WTC11 (cell line): ENCODE measurements at regions not wholly inside any gene's neighbourhood (a gene's known extent, or its start where the extent isn't known, plus 50 kb on each side); places are given as distances from the start of the nearest gene placed in this dataset.

Experiments used
- ATAC-seq: fragments of 200-7000 bp; cut with Tn5 transposase; 2 replicates; pipeline ENCODE4 v1.10.0; 2021; ENCODE audit warnings: mild to moderate bottlenecking, moderate library complexity
- CTCF ChIA-PET: fragments of 300-600 bp; sonication (Branson Sonifier 250); formaldehyde crosslinking; loops from one replicate; lab custom pipeline; 2021; ENCODE audit warnings: antibody characterized with exemption; lab: Charles Lee
- POLR2A ChIA-PET: fragments of 350-600 bp; sonication (Branson Sonifier 250); formaldehyde crosslinking; loops from one replicate; lab custom pipeline; 2021; ENCODE audit warnings: antibody characterized with exemption; lab: Charles Lee
- DNase-seq: peaks from one replicate; pipeline ENCODE4 v3.0.0; 2021; ENCODE audit warnings: low spot score
- H3K27ac Mint-ChIP-seq: 2 replicates; pipeline ENCODE4 v1.8.0; 2021; ENCODE audit warnings: mixed read lengths
- H3K27me3 Mint-ChIP-seq: 2 replicates; pipeline ENCODE4 v1.8.0; 2021; ENCODE audit warnings: low read depth, mild to moderate bottlenecking, moderate library complexity, mixed read lengths
- H3K36me3 Mint-ChIP-seq: 2 replicates; pipeline ENCODE4 v1.8.0; 2021; ENCODE audit warnings: mixed read lengths
- H3K4me1 Mint-ChIP-seq: 2 replicates; pipeline ENCODE4 v1.8.0; 2022; ENCODE audit warnings: mixed read lengths
- H3K4me3 Mint-ChIP-seq: 2 replicates; pipeline ENCODE4 v1.8.0; 2021; ENCODE audit warnings: mild to moderate bottlenecking, moderate library complexity, mixed read lengths
- H3K9me3 Mint-ChIP-seq: 2 replicates; pipeline ENCODE4 v1.8.0; 2021; ENCODE audit warnings: mixed read lengths
- ATF1 ChIP-seq: sonication (generic); formaldehyde crosslinking; IDR thresholded peaks from 2 replicates; pipeline ENCODE4 v1.8.1; 2023; ENCODE audit warnings: mild to moderate bottlenecking, moderate library complexity, missing genetic modification reagents
- ESRRA ChIP-seq: sonication (generic); formaldehyde crosslinking; IDR thresholded peaks from 2 replicates; pipeline ENCODE4 v1.8.1; 2022; ENCODE audit warnings: mild to moderate bottlenecking, missing genetic modification reagents, borderline replicate concordance
- GABPB1 ChIP-seq: sonication (generic); formaldehyde crosslinking; IDR thresholded peaks from 2 replicates; pipeline ENCODE4 v1.8.1; 2023; ENCODE audit warnings: mild to moderate bottlenecking, missing genetic modification reagents
- GRHL2 ChIP-seq: fragments of 250-450 bp; sonication (Bioruptor Pico); IDR thresholded peaks from 2 replicates; pipeline ENCODE4 v1.8.0; 2022; ENCODE audit warnings: mild to moderate bottlenecking, moderate library complexity; ENCODE audit not compliant: insufficient replicate concordance, severe bottlenecking
- IRF2 ChIP-seq: sonication (generic); formaldehyde crosslinking; IDR thresholded peaks from 2 replicates; pipeline ENCODE4 v1.8.0; 2022; ENCODE audit warnings: low read depth, missing genetic modification reagents, borderline replicate concordance
- JAZF1 ChIP-seq: fragments of 250-450 bp; sonication (Bioruptor Pico); IDR thresholded peaks from 2 replicates; pipeline ENCODE4 v1.9.0; 2021; ENCODE audit warnings: moderate library complexity, mild to moderate bottlenecking, inconsistent platforms
- JUN ChIP-seq: sonication (generic); formaldehyde crosslinking; IDR thresholded peaks from 2 replicates; pipeline ENCODE4 v1.8.0; 2023; ENCODE audit warnings: mild to moderate bottlenecking, missing genetic modification reagents
- NFE2L1 ChIP-seq: sonication (generic); formaldehyde crosslinking; IDR thresholded peaks from 2 replicates; pipeline ENCODE4 v1.8.1; 2023; ENCODE audit warnings: missing genetic modification reagents
- NR3C1 ChIP-seq: sonication (generic); formaldehyde crosslinking; conservative IDR thresholded peaks from 2 replicates; pipeline ENCODE4 v1.8.1; 2023; ENCODE audit warnings: low read depth, mild to moderate bottlenecking, missing genetic modification reagents
- TEAD4 ChIP-seq: sonication (generic); formaldehyde crosslinking; IDR thresholded peaks from 2 replicates; pipeline ENCODE4 v1.8.0; 2022; ENCODE audit warnings: mild to moderate bottlenecking, missing genetic modification reagents
- ZBTB21 ChIP-seq: sonication (generic); formaldehyde crosslinking; IDR thresholded peaks from 2 replicates; pipeline ENCODE4 v1.8.1; 2023; ENCODE audit warnings: mild to moderate bottlenecking, missing genetic modification reagents, borderline replicate concordance
- TF ChIP-seq, protein P1 (sequence below): sonication (generic); formaldehyde crosslinking; conservative IDR thresholded peaks from 2 replicates; pipeline ENCODE4 v1.8.1; 2022; ENCODE audit warnings: mild to moderate bottlenecking, missing genetic modification reagents
- TF ChIP-seq, protein P2 (sequence below): fragments of 250-450 bp; sonication (Bioruptor Pico); IDR thresholded peaks from 2 replicates; pipeline ENCODE4 v1.9.0; 2021; ENCODE audit warnings: moderate library complexity, mild to moderate bottlenecking, inconsistent platforms, borderline replicate concordance
- TF ChIP-seq, protein P3 (sequence below): fragments of 250-450 bp; sonication (Bioruptor Pico); IDR thresholded peaks from 2 replicates; pipeline ENCODE4 v1.9.0; 2021; ENCODE audit warnings: mild to moderate bottlenecking, borderline replicate concordance
- TF ChIP-seq, protein P4 (sequence below): sonication (generic); formaldehyde crosslinking; IDR thresholded peaks from 2 replicates; pipeline ENCODE4 v1.8.1; 2023; ENCODE audit warnings: mild to moderate bottlenecking, missing genetic modification reagents
- TF ChIP-seq, protein P5 (sequence below): sonication (generic); formaldehyde crosslinking; IDR thresholded peaks from 2 replicates; pipeline ENCODE4 v1.8.1; 2023; ENCODE audit warnings: mild to moderate bottlenecking, missing genetic modification reagents, moderate library complexity
- TF ChIP-seq, protein P6 (sequence below): fragments of 250-450 bp; sonication (Bioruptor Pico); IDR thresholded peaks from 2 replicates; pipeline ENCODE4 v1.8.0; 2021; ENCODE audit warnings: mild to moderate bottlenecking
- TF ChIP-seq, protein P7 (sequence below): sonication (generic); formaldehyde crosslinking; IDR thresholded peaks from 2 replicates; pipeline ENCODE4 v1.8.1; 2023; ENCODE audit warnings: mild to moderate bottlenecking, missing genetic modification reagents, borderline replicate concordance

DNA sequence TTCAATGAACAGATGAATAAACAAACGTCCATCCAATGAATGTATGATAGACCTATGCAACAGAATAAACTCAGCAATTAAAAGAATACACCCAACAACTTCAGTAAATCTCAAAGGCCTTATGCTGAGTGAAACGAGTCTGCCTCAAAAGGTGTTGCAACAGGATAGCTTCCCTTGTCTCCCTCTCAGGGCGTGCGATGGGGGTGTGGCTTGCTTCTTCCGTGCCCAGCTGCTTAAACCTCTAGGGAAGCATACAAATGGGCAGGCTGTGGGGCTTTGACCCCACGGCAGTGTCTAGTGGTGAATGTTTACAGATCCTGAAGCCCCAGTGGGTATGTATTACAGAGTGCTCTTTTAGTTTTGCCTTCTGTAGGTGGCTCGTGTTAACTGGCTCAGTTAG is 87.0 kb upstream of the CCL21 start (continued):
- TF ChIP-seq ESRRA (CRISPR knock-in tag) (no peak), IRF2 (CRISPR knock-in tag) (no peak), NFE2L1 (CRISPR knock-in tag) (no peak)
- TF ChIP-seq, protein P1, sequence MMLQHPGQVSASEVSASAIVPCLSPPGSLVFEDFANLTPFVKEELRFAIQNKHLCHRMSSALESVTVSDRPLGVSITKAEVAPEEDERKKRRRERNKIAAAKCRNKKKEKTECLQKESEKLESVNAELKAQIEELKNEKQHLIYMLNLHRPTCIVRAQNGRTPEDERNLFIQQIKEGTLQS (CRISPR knock-in tag), result no peak

DNA sequence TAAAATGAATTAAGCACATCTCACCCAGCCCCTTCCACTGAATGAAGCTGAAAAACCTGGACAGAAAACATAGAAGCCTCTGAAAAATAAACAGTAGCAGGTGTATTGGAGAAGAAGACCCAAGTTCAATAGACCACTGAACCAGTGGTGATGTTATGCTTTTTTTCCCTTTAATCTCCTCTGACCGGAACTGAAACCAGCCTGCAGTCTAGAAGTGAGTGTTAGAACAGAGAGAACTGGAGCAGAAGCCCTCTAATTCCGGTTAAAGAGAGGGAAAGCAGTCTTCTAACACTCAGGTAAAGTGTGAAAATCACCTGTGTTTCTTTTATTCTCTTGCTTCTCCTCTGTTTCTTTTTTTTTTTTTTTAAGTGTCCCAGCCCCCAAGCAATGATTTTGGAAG is 83.5 kb upstream of the CCL21 start:
- H3K36me3 Mint-ChIP-seq, result no peaks in the 10 kb centered on the region
- POLR2A ChIA-PET, result no interaction called here
- ATAC-seq (no peak), DNase-seq (no peak)
- peaks cover 9% of the 10 kb centered on the region for H3K27me3 Mint-ChIP-seq
- no peaks in the 10 kb centered on the region for H3K9me3 Mint-ChIP-seq
- H3K4me1 Mint-ChIP-seq, result peaks cover 14% of the 10 kb centered on the region
- CTCF ChIA-PET, result interaction anchor here (1.0 kb wide), 1 partner anchor 33 kb away, joined by 7 read pairs; no protein-coding TSS in a partner anchor
- H3K27ac Mint-ChIP-seq, result no peak overlapping the region
- no peak overlapping the region for H3K4me3 Mint-ChIP-seq
- TF ChIP-seq GABPB1 (CRISPR knock-in tag) (no peak), ATF1 (CRISPR knock-in tag) (no peak), JUN (CRISPR knock-in tag) (no peak), ESRRA (CRISPR knock-in tag) (no peak), ZBTB21 (CRISPR knock-in tag) (no peak), GRHL2 (CRISPR knock-in tag) (no peak), NR3C1 (CRISPR knock-in tag) (no peak), JAZF1 (CRISPR knock-in tag) (no peak)
- TF ChIP-seq, protein P2, sequence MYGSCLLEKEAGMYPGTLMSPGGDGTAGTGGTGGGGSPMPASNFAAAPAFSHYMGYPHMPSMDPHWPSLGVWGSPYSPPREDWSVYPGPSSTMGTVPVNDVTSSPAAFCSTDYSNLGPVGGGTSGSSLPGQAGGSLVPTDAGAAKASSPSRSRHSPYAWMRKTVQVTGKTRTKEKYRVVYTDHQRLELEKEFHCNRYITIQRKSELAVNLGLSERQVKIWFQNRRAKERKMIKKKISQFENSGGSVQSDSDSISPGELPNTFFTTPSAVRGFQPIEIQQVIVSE (CRISPR knock-in tag), result no peak
- TF ChIP-seq, protein P3, sequence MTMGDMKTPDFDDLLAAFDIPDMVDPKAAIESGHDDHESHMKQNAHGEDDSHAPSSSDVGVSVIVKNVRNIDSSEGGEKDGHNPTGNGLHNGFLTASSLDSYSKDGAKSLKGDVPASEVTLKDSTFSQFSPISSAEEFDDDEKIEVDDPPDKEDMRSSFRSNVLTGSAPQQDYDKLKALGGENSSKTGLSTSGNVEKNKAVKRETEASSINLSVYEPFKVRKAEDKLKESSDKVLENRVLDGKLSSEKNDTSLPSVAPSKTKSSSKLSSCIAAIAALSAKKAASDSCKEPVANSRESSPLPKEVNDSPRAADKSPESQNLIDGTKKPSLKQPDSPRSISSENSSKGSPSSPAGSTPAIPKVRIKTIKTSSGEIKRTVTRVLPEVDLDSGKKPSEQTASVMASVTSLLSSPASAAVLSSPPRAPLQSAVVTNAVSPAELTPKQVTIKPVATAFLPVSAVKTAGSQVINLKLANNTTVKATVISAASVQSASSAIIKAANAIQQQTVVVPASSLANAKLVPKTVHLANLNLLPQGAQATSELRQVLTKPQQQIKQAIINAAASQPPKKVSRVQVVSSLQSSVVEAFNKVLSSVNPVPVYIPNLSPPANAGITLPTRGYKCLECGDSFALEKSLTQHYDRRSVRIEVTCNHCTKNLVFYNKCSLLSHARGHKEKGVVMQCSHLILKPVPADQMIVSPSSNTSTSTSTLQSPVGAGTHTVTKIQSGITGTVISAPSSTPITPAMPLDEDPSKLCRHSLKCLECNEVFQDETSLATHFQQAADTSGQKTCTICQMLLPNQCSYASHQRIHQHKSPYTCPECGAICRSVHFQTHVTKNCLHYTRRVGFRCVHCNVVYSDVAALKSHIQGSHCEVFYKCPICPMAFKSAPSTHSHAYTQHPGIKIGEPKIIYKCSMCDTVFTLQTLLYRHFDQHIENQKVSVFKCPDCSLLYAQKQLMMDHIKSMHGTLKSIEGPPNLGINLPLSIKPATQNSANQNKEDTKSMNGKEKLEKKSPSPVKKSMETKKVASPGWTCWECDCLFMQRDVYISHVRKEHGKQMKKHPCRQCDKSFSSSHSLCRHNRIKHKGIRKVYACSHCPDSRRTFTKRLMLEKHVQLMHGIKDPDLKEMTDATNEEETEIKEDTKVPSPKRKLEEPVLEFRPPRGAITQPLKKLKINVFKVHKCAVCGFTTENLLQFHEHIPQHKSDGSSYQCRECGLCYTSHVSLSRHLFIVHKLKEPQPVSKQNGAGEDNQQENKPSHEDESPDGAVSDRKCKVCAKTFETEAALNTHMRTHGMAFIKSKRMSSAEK (CRISPR knock-in tag), result no peak
- TF ChIP-seq, protein P4, sequence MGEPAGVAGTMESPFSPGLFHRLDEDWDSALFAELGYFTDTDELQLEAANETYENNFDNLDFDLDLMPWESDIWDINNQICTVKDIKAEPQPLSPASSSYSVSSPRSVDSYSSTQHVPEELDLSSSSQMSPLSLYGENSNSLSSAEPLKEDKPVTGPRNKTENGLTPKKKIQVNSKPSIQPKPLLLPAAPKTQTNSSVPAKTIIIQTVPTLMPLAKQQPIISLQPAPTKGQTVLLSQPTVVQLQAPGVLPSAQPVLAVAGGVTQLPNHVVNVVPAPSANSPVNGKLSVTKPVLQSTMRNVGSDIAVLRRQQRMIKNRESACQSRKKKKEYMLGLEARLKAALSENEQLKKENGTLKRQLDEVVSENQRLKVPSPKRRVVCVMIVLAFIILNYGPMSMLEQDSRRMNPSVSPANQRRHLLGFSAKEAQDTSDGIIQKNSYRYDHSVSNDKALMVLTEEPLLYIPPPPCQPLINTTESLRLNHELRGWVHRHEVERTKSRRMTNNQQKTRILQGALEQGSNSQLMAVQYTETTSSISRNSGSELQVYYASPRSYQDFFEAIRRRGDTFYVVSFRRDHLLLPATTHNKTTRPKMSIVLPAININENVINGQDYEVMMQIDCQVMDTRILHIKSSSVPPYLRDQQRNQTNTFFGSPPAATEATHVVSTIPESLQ (CRISPR knock-in tag), result no peak
- TF ChIP-seq, protein P5, sequence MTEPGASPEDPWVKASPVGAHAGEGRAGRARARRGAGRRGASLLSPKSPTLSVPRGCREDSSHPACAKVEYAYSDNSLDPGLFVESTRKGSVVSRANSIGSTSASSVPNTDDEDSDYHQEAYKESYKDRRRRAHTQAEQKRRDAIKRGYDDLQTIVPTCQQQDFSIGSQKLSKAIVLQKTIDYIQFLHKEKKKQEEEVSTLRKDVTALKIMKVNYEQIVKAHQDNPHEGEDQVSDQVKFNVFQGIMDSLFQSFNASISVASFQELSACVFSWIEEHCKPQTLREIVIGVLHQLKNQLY (CRISPR knock-in tag), result no peak

DNA sequence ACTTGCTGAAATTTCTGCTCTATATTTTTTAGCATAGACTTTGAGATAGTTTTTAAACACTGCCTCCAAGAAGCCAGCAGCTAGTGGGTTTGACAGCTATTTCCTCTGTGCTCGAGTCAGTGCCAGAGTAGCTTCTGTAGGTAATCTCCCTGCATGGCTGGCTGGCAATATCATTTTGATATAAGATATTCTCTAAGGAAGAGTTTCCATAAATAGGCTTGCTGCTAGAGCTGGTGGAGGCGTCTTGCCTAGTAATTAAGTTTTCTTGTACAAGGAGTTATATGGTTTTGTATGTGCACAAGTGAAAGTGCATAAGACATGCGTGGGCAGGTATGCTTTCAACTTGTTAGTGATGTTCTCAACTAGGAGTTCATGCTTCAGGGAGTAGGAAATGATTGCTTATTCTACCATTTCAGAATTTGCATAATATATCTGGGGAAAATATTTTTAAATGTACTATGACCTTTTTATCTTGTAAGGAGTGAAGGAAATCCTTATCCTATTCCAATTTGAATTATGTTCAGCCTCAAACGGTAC is 74.1 kb upstream of the CCL21 start:
- no peak overlapping the region for H3K27ac Mint-ChIP-seq
- DNase-seq (no peak), ATAC-seq (no peak)
- H3K27me3 Mint-ChIP-seq, result peaks cover 10% of the 10 kb centered on the region
- H3K36me3 Mint-ChIP-seq, result no peaks in the 10 kb centered on the region
- H3K4me3 Mint-ChIP-seq, result no peak overlapping the region
- ChIA-PET POLR2A (no interaction called here), CTCF (interaction anchor here (1.5 to 2.8 kb wide), 2 partner anchors 24 to 82 kb away, joined by 5 to 8 read pairs; no protein-coding TSS in a partner anchor)
- no peaks in the 10 kb centered on the region for H3K4me1 Mint-ChIP-seq
- no peaks in the 10 kb centered on the region for H3K9me3 Mint-ChIP-seq
- TF ChIP-seq, protein P6, sequence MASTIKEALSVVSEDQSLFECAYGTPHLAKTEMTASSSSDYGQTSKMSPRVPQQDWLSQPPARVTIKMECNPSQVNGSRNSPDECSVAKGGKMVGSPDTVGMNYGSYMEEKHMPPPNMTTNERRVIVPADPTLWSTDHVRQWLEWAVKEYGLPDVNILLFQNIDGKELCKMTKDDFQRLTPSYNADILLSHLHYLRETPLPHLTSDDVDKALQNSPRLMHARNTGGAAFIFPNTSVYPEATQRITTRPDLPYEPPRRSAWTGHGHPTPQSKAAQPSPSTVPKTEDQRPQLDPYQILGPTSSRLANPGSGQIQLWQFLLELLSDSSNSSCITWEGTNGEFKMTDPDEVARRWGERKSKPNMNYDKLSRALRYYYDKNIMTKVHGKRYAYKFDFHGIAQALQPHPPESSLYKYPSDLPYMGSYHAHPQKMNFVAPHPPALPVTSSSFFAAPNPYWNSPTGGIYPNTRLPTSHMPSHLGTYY (CRISPR knock-in tag), result no peak
- no peak for TF ChIP-seq TEAD4 (CRISPR knock-in tag)
- TF ChIP-seq, protein P7, sequence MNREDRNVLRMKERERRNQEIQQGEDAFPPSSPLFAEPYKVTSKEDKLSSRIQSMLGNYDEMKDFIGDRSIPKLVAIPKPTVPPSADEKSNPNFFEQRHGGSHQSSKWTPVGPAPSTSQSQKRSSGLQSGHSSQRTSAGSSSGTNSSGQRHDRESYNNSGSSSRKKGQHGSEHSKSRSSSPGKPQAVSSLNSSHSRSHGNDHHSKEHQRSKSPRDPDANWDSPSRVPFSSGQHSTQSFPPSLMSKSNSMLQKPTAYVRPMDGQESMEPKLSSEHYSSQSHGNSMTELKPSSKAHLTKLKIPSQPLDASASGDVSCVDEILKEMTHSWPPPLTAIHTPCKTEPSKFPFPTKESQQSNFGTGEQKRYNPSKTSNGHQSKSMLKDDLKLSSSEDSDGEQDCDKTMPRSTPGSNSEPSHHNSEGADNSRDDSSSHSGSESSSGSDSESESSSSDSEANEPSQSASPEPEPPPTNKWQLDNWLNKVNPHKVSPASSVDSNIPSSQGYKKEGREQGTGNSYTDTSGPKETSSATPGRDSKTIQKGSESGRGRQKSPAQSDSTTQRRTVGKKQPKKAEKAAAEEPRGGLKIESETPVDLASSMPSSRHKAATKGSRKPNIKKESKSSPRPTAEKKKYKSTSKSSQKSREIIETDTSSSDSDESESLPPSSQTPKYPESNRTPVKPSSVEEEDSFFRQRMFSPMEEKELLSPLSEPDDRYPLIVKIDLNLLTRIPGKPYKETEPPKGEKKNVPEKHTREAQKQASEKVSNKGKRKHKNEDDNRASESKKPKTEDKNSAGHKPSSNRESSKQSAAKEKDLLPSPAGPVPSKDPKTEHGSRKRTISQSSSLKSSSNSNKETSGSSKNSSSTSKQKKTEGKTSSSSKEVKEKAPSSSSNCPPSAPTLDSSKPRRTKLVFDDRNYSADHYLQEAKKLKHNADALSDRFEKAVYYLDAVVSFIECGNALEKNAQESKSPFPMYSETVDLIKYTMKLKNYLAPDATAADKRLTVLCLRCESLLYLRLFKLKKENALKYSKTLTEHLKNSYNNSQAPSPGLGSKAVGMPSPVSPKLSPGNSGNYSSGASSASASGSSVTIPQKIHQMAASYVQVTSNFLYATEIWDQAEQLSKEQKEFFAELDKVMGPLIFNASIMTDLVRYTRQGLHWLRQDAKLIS, result no peak
